T-cell (primary cell): ENCODE measurements at regions not wholly inside any gene's neighbourhood (a gene's known extent, or its start where the extent isn't known, plus 50 kb on each side); places are given as distances from the start of the nearest gene placed in this dataset.
A peak's percentile ranks its signal among the peaks of the same experiment; 100 is the strongest.

ENCODE experiments used
- ATAC-seq, 4 experiments: fragments of 200-7000 bp in 3 of 4; fragments of 150-1000 bp in 1 of 4; cut with Tn5 transposase; replicated peaks in 1 of 4; 1 replicate in 3 of 4; 2 replicates in 1 of 4; pipeline ENCODE4 v1.10.0; 2021; ENCODE audit warnings: moderate library complexity in 3 of 4, mild to moderate bottlenecking in 2 of 4, moderate number of reproducible peaks in 1 of 4
- CTCF ChIA-PET, 2 donors: fragments of 300-600 bp; sonication (Branson Sonifier 250); formaldehyde crosslinking; loops; one replicate each; lab custom pipeline; 2022; ENCODE audit warnings: antibody characterized with exemption in 2 of 2; lab: Charles Lee
- POLR2A ChIA-PET, 2 donors: fragments of 300-600 bp; sonication (Branson Sonifier 250); formaldehyde crosslinking; loops; one replicate each; lab custom pipeline; 2022; ENCODE audit warnings: antibody characterized with exemption in 2 of 2; lab: Charles Lee
- DNase-seq, 35 experiments: peaks; one replicate each; pipeline versions ENCODE4 v3.0.0 to v3.0.0-alpha.2; 2013 to 2023
- H3K27ac ChIP-seq: one replicate; pipeline ENCODE4 v1.5.1; 2013; ENCODE audit warnings: low read length
- H3K27me3 ChIP-seq, 2 experiments: replicated peaks in 1 of 2; 1 replicate in 1 of 2; 2 replicates in 1 of 2; pipeline versions ENCODE4 v1.6.1 to v1.7.0; 2013; ENCODE audit warnings: low read length in 1 of 2, mixed read lengths in 1 of 2; ENCODE audit not compliant: control insufficient read depth in 2 of 2, insufficient read depth in 2 of 2; ENCODE audit errors: extremely low read depth in 1 of 2
- H3K36me3 ChIP-seq, 2 donors: 1 replicate in 1 of 2; 2 replicates in 1 of 2; pipeline versions ENCODE4 v1.6.1 to v1.7.0; 2013; ENCODE audit warnings: low read length in 1 of 2; ENCODE audit not compliant: control insufficient read depth in 2 of 2, insufficient read depth in 1 of 2; ENCODE audit errors: extremely low read depth in 1 of 2
- H3K4me1 ChIP-seq, 2 experiments: 1 replicate in 1 of 2; 2 replicates in 1 of 2; pipeline versions ENCODE4 v1.6.1 to v1.7.0; 2013; ENCODE audit warnings: low read length in 2 of 2, mixed read lengths in 1 of 2; ENCODE audit not compliant: insufficient read depth in 2 of 2, control insufficient read depth in 1 of 2; ENCODE audit errors: extremely low read depth in 1 of 2
- H3K4me3 ChIP-seq, 2 donors: 1 replicate in 1 of 2; 2 replicates in 1 of 2; pipeline versions ENCODE4 v1.5.1 to v1.7.0; 2013; ENCODE audit warnings: mild to moderate bottlenecking in 2 of 2, low read length in 1 of 2, moderate library complexity in 1 of 2; ENCODE audit not compliant: control insufficient read depth in 1 of 2; ENCODE audit errors: extremely low read depth in 1 of 2
- H3K9me3 ChIP-seq: 2 replicates; pipeline ENCODE4 v1.7.0; 2013
- H3K27ac Mint-ChIP-seq, 2 donors: one replicate each; pipeline ENCODE4 v1.8.0; 2020 to 2021; ENCODE audit warnings: mild to moderate bottlenecking in 2 of 2, mixed read lengths in 2 of 2
- H3K27me3 Mint-ChIP-seq, 2 donors: one replicate each; pipeline ENCODE4 v1.8.0; 2021 to 2022; ENCODE audit warnings: mixed read lengths in 2 of 2
- H3K36me3 Mint-ChIP-seq: one replicate; pipeline ENCODE4 v1.8.0; 2021; ENCODE audit warnings: mixed read lengths
- H3K4me1 Mint-ChIP-seq, 3 donors: one replicate each; pipeline ENCODE4 v1.8.0; 2020 to 2022; ENCODE audit warnings: mixed read lengths in 3 of 3, mild to moderate bottlenecking in 1 of 3
- H3K4me3 Mint-ChIP-seq, 3 donors: one replicate each; pipeline ENCODE4 v1.8.0; 2020 to 2022; ENCODE audit warnings: mild to moderate bottlenecking in 3 of 3, mixed read lengths in 3 of 3, moderate library complexity in 3 of 3
- H3K9me3 Mint-ChIP-seq, 3 donors: one replicate each; pipeline ENCODE4 v1.8.0; 2020 to 2022; ENCODE audit warnings: mixed read lengths in 3 of 3
- WGBS: methylation state at CpG from one replicate; pipeline ENCODE4 v1.1.5; 2013; ENCODE audit warnings: missing lambda C conversion rate; ENCODE audit not compliant: insufficient coverage; 5-methylcytosine and 5-hydroxymethylcytosine counted together

GRCh38 chr16:47780213-47780875, 319.2 kb downstream of the PHKB start:
- H3K4me3 ChIP-seq: no peak overlapping the region

GRCh38 chr16:47779201-47780016, 318.3 kb downstream of the PHKB start:
- Mint-ChIP-seq H3K36me3 (no peaks in the 10 kb centered on the region), H3K4me3 (peak overlapping the region; percentile 78 to 82 (median 79)), H3K9me3 (no peaks in the 10 kb centered on the region), H3K27ac (peak overlapping the region; percentile 86 to 89), H3K4me1 (peaks cover 9 to 15% (median 12%) of the 10 kb centered on the region in 3 donors), H3K27me3 (peaks cover 0 to 4% of the 10 kb centered on the region in 2 donors)
- H3K27ac ChIP-seq: peak overlapping the region; percentile 43
- CTCF ChIA-PET: no interaction called here
- POLR2A ChIA-PET: no interaction called here
- 20% methylated on average over 5 of the region's 7 CpGs for WGBS
- DNase-seq (peak in 1 of 35 experiments; percentile 14), ATAC-seq (peak in 3 of 4 experiments; percentile 19 to 40 (median 27))
- H3K9me3 ChIP-seq: no peaks in the 10 kb centered on the region
- H3K4me1 ChIP-seq: peaks cover 0 to 3% of the 10 kb centered on the region in 2 experiments
- peak overlapping the region; percentile 18 to 43 for H3K4me3 ChIP-seq
- H3K36me3 ChIP-seq: no peaks in the 10 kb centered on the region
- no peaks in the 10 kb centered on the region for H3K27me3 ChIP-seq

More at GRCh38 chr16:47780213-47780875, 319.2 kb downstream of the PHKB start:
- CTCF ChIA-PET: no interaction called here
- peak overlapping the region in 1 of 3 donors; percentile 79 for H3K4me3 Mint-ChIP-seq
- 100% methylated on average over 2 of the region's 8 CpGs for WGBS
- no peak for DNase-seq
- H3K9me3 ChIP-seq: no peaks in the 10 kb centered on the region
- no peak overlapping the region for H3K27ac Mint-ChIP-seq
- H3K36me3 Mint-ChIP-seq: no peaks in the 10 kb centered on the region
- POLR2A ChIA-PET: no interaction called here
- H3K27me3 ChIP-seq: no peaks in the 10 kb centered on the region
- peaks cover 0 to 3% of the 10 kb centered on the region in 2 donors for H3K27me3 Mint-ChIP-seq
- H3K27ac ChIP-seq: no peak overlapping the region
- H3K4me1 ChIP-seq: peaks cover 0 to 3% of the 10 kb centered on the region in 2 experiments
- H3K9me3 Mint-ChIP-seq: no peaks in the 10 kb centered on the region
- H3K36me3 ChIP-seq: no peaks in the 10 kb centered on the region
- peaks cover 9 to 15% (median 12%) of the 10 kb centered on the region in 3 donors for H3K4me1 Mint-ChIP-seq
- ATAC-seq: no peak

DNA sequence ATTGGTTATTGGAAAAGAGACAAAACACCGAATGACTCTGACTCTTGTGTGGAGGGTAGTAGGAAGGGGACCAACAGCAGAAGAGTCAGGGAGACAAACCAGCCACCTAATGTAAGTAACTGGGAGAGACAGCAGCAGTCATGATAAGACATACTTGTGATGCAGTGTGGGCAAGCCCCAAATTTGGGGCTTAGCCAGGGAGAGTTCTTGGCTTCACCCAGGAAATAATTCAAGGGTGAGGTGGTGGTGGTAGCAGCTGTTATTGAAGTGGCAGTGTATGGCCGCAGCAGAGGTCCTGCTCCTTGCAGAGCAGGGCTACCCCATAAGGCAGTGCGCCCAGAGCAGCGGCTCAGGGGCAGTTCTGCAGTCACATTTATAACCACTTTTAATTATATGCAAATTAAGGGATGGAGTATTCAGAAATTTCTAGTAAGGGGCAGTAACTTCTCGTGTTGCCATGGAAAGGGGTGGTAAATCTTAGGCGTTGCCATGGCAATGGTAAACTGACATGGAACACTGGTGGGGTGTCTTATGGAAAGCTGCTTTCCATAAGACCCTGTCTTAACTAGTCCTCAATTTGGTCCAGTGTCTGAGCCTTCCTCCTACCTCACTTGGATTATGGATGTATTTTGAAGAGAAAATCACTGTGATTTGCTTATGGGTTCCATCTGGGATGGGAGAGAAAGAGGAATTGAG, 317.1 kb downstream of the PHKB start:
- no peaks in the 10 kb centered on the region for H3K36me3 ChIP-seq
- peaks cover 0 to 3% of the 10 kb centered on the region in 2 experiments for H3K4me1 ChIP-seq
- ChIA-PET POLR2A (no interaction called here), CTCF (no interaction called here)
- Mint-ChIP-seq H3K4me3 (peak overlapping the region in 1 of 3 donors; percentile 79), H3K9me3 (no peaks in the 10 kb centered on the region), H3K36me3 (no peaks in the 10 kb centered on the region), H3K27ac (no peak overlapping the region), H3K27me3 (peaks cover 6 to 12% of the 10 kb centered on the region in 2 donors), H3K4me1 (peaks cover 9 to 15% (median 12%) of the 10 kb centered on the region in 3 donors)
- 90% methylated on average over 1 of the region's 6 CpGs for WGBS
- DNase-seq (no peak), ATAC-seq (no peak)
- no peaks in the 10 kb centered on the region for H3K27me3 ChIP-seq
- no peaks in the 10 kb centered on the region for H3K9me3 ChIP-seq
- H3K4me3 ChIP-seq: no peak overlapping the region
- H3K27ac ChIP-seq: no peak overlapping the region

GRCh38 chr16:47777220-47777619, 316.1 kb downstream of the PHKB start:
- no peak overlapping the region for H3K4me3 ChIP-seq
- H3K4me1 Mint-ChIP-seq: peaks cover 9 to 15% (median 12%) of the 10 kb centered on the region in 3 donors
- no peaks in the 10 kb centered on the region for H3K9me3 Mint-ChIP-seq
- H3K27me3 Mint-ChIP-seq: peaks cover 6 to 13% of the 10 kb centered on the region in 2 donors
- H3K27ac Mint-ChIP-seq: no peak overlapping the region
- H3K27ac ChIP-seq: no peak overlapping the region
- CTCF ChIA-PET: no interaction called here
- no peaks in the 10 kb centered on the region for H3K36me3 ChIP-seq
- DNase-seq: no peak
- no peaks in the 10 kb centered on the region for H3K36me3 Mint-ChIP-seq
- no peaks in the 10 kb centered on the region for H3K9me3 ChIP-seq
- POLR2A ChIA-PET: no interaction called here
- ATAC-seq: no peak
- H3K4me3 Mint-ChIP-seq: no peak overlapping the region
- H3K4me1 ChIP-seq: peaks cover 0 to 3% of the 10 kb centered on the region in 2 experiments
- H3K27me3 ChIP-seq: no peaks in the 10 kb centered on the region

- DNase-seq (no peak), ATAC-seq (no peak)
- no peak overlapping the region for H3K4me3 Mint-ChIP-seq
- H3K36me3 Mint-ChIP-seq: no peaks in the 10 kb centered on the region
- no peak overlapping the region for H3K27ac Mint-ChIP-seq
- H3K27me3 ChIP-seq: no peaks in the 10 kb centered on the region
- H3K27me3 Mint-ChIP-seq: peaks cover 6 to 17% of the 10 kb centered on the region in 2 donors
- no peaks in the 10 kb centered on the region for H3K9me3 ChIP-seq
- H3K36me3 ChIP-seq: no peaks in the 10 kb centered on the region
- peaks cover 6 to 11% (median 7%) of the 10 kb centered on the region in 3 donors for H3K4me1 Mint-ChIP-seq
- H3K4me3 ChIP-seq: no peak overlapping the region
- no peak overlapping the region for H3K27ac ChIP-seq
- CTCF ChIA-PET: no interaction called here
- POLR2A ChIA-PET: no interaction called here
- WGBS: no CpG with 5 or more reads among the region's 1 CpG
- peaks cover 0 to 3% of the 10 kb centered on the region in 2 experiments for H3K4me1 ChIP-seq
- peaks cover 0 to 2% (median 0%) of the 10 kb centered on the region in 3 donors for H3K9me3 Mint-ChIP-seq
These were observed 313.5 kb downstream of the PHKB start for GRCh38 chr16:47774661-47775060.

DNA sequence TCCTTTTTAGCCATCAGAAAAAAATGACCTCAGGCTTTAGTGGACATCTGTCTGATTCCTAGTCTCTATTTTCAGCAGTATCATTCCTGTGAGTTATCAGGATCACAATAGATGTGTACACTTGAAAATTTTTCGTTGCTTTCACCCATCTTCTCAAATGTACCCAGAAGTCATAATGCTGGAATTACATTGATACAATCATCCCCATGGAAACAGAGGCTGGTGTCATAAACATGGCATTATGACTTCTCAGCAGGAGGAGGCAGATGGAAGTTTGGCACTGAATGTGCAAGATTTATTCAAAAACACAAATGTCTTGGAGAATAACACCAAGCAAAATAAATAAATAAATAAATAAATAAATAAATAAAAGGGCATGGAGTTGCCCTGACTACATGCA, 292.5 kb downstream of the PHKB start:
- WGBS: no CpG with 5 or more reads among the region's 1 CpG
- no peak for ATAC-seq
- Mint-ChIP-seq H3K27me3 (peaks cover 13 to 17% of the 10 kb centered on the region in 2 donors), H3K4me3 (no peak overlapping the region), H3K9me3 (peaks cover 0 to 2% (median 0%) of the 10 kb centered on the region in 3 donors), H3K36me3 (no peaks in the 10 kb centered on the region), H3K27ac (no peak overlapping the region), H3K4me1 (no peaks in the 10 kb centered on the region)
- Histone ChIP-seq H3K27ac (no peak overlapping the region), H3K9me3 (no peaks in the 10 kb centered on the region), H3K4me1 (no peaks in the 10 kb centered on the region), H3K36me3 (no peaks in the 10 kb centered on the region), H3K4me3 (no peak overlapping the region), H3K27me3 (no peaks in the 10 kb centered on the region)
- no peak for DNase-seq
- ChIA-PET CTCF (no interaction called here), POLR2A (no interaction called here)
